H1 (cell line): ENCODE measurements at regions not wholly inside any gene's neighbourhood (a gene's known extent, or its start where the extent isn't known, plus 50 kb on each side); places are given as distances from the start of the nearest gene placed in this dataset.

Experiments used
- GABPA ChIP-seq: IDR thresholded peaks from 2 replicates; pipeline ENCODE4 v1.6.1; 2011; ENCODE audit warnings: mild to moderate bottlenecking, low read length, moderate library complexity, borderline replicate concordance; ENCODE audit not compliant: insufficient read depth
- PHF8 ChIP-seq: fragments of 200-600 bp; sonication (generic); conservative IDR thresholded peaks from 2 replicates; pipeline ENCODE4 v1.7.1; 2012; ENCODE audit warnings: low read depth, mild to moderate bottlenecking, inconsistent platforms, low read length, moderate library complexity
- TCF12 ChIP-seq: IDR thresholded peaks from 2 replicates; pipeline ENCODE4 v1.6.1; 2011; ENCODE audit warnings: low read depth, mild to moderate bottlenecking, low read length
- TF ChIP-seq, protein P1 (sequence below): IDR thresholded peaks from 2 replicates; pipeline ENCODE4 v1.6.1; 2011; ENCODE audit warnings: low read depth, mild to moderate bottlenecking, low read length; ENCODE audit not compliant: insufficient read depth

DNA sequence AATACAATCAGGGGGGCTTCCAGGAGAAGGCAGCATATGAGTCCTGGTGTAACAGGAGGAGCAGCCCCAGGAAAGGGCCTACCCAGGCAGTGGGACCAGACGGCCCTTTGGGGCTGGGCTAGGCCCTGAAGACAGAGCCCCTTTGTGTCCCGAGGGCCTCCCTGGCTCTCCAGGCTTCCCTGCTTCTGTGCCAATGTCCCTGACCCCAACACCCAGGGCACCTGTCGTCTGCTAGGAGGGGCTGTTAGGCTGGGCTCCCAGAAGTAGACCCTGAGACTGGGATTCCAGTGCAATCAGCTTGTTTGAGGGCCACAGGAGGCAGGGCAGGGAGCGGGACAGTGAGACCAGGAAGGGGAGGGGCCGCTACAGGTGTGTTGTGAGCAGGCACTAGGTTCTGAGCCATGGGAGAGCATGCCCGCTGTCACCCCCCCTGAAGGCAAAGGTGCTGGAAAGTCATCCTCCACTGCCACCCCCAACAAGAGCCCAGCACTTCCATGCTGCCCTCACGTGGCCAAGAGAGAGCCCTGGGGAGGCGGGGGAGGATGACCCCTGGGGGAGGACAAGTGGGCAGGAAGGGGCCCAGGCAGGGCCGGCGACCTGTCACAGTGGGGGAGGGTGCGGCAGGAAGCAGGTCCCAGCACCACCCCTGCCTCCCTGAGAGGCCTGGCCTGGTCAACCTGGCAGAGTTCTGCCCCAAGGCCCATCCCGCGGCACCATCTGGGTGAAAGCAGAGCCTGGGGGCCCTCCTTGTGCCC is 64.8 kb downstream of the ADRA2C start (continued):
- no peak for TF ChIP-seq GABPA
- TF ChIP-seq PHF8, result no peak
- TF ChIP-seq, protein P1, sequence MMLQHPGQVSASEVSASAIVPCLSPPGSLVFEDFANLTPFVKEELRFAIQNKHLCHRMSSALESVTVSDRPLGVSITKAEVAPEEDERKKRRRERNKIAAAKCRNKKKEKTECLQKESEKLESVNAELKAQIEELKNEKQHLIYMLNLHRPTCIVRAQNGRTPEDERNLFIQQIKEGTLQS, result no peak
- no peak for TF ChIP-seq TCF12
